H1 (cell line): ENCODE measurements at regions not wholly inside any gene's neighbourhood (a gene's known extent, or its start where the extent isn't known, plus 50 kb on each side); places are given as distances from the start of the nearest gene placed in this dataset.

ENCODE experiments used
- SP2 ChIP-seq: IDR thresholded peaks from 2 replicates; pipeline ENCODE4 v1.6.1; 2012; ENCODE audit warnings: mild to moderate bottlenecking, low read length, inconsistent platforms
- SP4 ChIP-seq: IDR thresholded peaks from 2 replicates; pipeline ENCODE4 v1.6.1; 2012; ENCODE audit warnings: low read length, inconsistent platforms
- TAF7 ChIP-seq: optimal IDR thresholded peaks from 2 replicates; pipeline ENCODE3; 2011; ENCODE audit warnings: low read depth, mild to moderate bottlenecking, inconsistent platforms, low read length, moderate library complexity, borderline replicate concordance

- no peak for TF ChIP-seq TAF7
- TF ChIP-seq SP2 = no peak
- no peak for TF ChIP-seq SP4
These were observed 73.0 kb upstream of the PJA2 start (continued) for GRCh38 chr5:109482748-109483147.
